Omental fat pad (tissue), 3 donors: ENCODE measurements at regions not wholly inside any gene's neighbourhood (a gene's known extent, or its start where the extent isn't known, plus 50 kb on each side); places are given as distances from the start of the nearest gene placed in this dataset. TPM values are rescaled to one million over a fixed set of nuclear protein-coding genes. Genes with fewer than 3 reads are reported as not detected.

Source experiments
- ATAC-seq: fragments of 150-250 bp; one replicate; pipeline ENCODE4 v1.9.1; 2016; ENCODE audit warnings: mild to moderate bottlenecking, moderate library complexity; ENCODE audit not compliant: low FRiP score
- DNase-seq: peaks from one replicate; pipeline ENCODE4 v3.0.0-alpha.2; 2019; ENCODE audit warnings: low spot score
- small RNA-seq: library from RNA; depleted of rRNA; stranded (forward); fragments of <200 nt; gene quantifications from one replicate; pipeline ENCODE3, GENCODE V24; 2016
- TF ChIP-seq, protein P1 (sequence below), 3 donors: fragments of 450-650 bp; IDR thresholded peaks; one replicate each; pipeline ENCODE4 v1.5.1; 2016 to 2017; ENCODE audit warnings: antibody characterized with exemption in 3 of 3, mild to moderate bottlenecking in 3 of 3, moderate library complexity in 2 of 3

DNA sequence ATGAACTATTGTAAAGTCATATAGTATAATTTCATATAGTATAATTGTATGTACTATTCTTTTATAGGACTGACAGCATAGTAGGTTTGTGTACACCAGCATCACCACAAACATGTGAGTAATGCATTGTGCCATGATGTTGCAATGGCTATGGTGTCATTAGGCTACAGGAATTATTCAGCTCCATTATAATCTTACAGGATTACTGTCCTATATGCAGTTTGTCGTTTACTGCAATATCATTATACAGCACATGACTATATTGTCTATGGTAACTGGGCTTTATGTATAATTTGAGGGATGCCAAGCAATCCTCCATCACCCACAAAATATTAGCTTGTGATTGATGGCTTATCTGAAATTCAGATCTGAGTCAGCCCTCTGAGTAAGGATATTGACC, 54.2 kb upstream of the PBX1 start:
- DNase-seq (no peak), ATAC-seq (no peak)
- TF ChIP-seq, protein P1, sequence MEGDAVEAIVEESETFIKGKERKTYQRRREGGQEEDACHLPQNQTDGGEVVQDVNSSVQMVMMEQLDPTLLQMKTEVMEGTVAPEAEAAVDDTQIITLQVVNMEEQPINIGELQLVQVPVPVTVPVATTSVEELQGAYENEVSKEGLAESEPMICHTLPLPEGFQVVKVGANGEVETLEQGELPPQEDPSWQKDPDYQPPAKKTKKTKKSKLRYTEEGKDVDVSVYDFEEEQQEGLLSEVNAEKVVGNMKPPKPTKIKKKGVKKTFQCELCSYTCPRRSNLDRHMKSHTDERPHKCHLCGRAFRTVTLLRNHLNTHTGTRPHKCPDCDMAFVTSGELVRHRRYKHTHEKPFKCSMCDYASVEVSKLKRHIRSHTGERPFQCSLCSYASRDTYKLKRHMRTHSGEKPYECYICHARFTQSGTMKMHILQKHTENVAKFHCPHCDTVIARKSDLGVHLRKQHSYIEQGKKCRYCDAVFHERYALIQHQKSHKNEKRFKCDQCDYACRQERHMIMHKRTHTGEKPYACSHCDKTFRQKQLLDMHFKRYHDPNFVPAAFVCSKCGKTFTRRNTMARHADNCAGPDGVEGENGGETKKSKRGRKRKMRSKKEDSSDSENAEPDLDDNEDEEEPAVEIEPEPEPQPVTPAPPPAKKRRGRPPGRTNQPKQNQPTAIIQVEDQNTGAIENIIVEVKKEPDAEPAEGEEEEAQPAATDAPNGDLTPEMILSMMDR (IDR thresholded peaks at IDR 0.05), result no peak

Small RNAs in the stretch of these regions (small RNA-seq; reads per million reads assigned to genes)
- gene RF00012 (not detected), gene RNA5SP62 (not detected), gene RNA5SP63 (not detected), gene RNU5F-6P (not detected)
